GM12891 (cell line): ENCODE measurements at regions not wholly inside any gene's neighbourhood (a gene's known extent, or its start where the extent isn't known, plus 50 kb on each side); places are given as distances from the start of the nearest gene placed in this dataset.
"Not testable (repeated sequence)": the region's sequence is repeated elsewhere in the genome, so short reads cannot be mapped to it uniquely, and the experiment has no call there.

Experiments used
- POLR2A ChIP-seq: IDR thresholded peaks from 2 replicates; pipeline ENCODE4 v1.6.1; 2011; ENCODE audit warnings: low read depth, low read length, control low read depth
- POLR2AphosphoS5 ChIP-seq: IDR thresholded peaks from 2 replicates; pipeline ENCODE4 v1.6.1; 2011; ENCODE audit warnings: low read depth, low read length, control low read depth
- POU2F2 ChIP-seq: IDR thresholded peaks from 2 replicates; pipeline ENCODE4 v1.6.1; 2011; ENCODE audit warnings: low read depth, mild to moderate bottlenecking, control low read depth, low read length, moderate library complexity
- SPI1 ChIP-seq: IDR thresholded peaks from 2 replicates; pipeline ENCODE4 v1.6.1; 2011; ENCODE audit warnings: low read depth, low read length, control low read depth

DNA sequence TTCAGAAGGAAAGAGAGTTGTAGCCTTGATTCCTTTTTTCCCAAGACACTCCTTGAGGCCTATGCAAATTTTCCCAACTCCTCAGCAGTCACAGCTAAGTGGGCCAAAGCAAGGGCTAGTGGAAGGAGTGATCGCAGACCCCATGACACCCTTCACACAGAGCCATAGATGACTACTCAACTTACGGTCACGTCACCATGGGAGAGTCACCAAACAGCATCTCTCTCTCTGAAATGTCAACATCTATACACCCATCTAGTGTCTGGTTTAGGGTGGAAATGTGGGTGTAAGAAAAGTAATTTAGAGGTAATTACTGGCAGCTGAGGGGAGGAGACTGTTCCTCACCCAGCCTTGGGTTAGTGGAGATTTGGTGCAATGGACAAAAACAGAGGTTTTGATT lies 109.7 kb upstream of the CRYM start:
- not testable (repeated sequence) for TF ChIP-seq SPI1, POLR2AphosphoS5, POLR2A, POU2F2
